HK-2 (cell line): ENCODE measurements at regions not wholly inside any gene's neighbourhood (a gene's known extent, or its start where the extent isn't known, plus 50 kb on each side); places are given as distances from the start of the nearest gene placed in this dataset.

Source experiments
- DNase-seq: peaks from one replicate; pipeline ENCODE4 v3.0.0-alpha.2; 2018; ENCODE audit not compliant: unreplicated experiment

DNA sequence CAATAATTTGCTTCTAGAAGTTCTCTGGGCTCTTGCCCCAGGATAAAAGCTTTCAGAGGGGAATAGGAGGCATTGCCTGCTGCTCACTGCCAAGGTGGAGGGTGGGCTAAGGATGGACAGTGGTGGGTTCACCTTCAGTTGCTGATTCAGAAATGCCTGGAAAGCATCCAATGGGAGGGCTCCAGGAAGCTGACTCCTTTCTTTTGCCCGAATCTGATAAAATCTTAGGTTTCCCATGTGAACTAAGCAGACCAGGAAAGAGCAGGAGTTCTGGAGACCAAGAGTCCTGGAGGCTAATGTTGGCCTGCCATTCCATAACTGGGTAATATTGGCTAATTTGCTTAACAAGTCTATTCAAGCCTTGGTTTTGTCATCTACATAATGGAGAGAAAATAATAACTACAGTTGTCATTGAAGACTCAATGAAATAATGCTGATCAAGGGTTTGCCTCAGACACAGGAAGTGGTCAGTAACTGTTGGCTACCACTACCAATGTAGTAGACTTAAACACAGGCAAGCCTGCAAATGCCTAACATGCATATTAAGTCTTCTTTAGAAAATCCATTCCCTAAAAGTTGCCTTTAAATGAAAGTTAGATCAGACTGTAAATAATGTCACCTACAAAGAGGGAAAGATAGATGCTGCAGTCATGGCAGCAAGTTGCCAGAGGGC, 528.4 kb upstream of the NBEA start:
- no peak for DNase-seq

GRCh38 chr13:34414616-34415015, 527.5 kb upstream of the NBEA start:
- no peak for DNase-seq

DNA sequence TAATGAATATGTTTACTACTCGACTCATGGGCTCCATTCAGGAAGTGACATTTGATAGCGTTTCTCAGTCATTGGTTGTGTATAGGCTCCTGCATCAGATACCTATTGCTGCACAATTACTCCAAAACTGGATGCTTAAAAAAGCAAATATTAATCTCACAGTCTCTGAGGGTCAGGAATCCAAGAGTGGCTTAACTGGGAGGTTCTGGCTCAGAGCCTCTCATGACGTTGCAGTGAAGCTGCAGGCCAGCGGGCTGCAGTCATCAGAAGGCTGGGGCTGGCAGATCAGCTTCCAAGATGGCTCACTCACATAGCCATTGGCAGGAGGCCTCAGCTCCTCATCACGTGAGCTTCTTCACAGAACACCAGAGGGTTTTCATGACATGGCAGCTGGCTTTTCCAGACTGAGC, 525.1 kb upstream of the NBEA start:
- DNase-seq = no peak

DNA sequence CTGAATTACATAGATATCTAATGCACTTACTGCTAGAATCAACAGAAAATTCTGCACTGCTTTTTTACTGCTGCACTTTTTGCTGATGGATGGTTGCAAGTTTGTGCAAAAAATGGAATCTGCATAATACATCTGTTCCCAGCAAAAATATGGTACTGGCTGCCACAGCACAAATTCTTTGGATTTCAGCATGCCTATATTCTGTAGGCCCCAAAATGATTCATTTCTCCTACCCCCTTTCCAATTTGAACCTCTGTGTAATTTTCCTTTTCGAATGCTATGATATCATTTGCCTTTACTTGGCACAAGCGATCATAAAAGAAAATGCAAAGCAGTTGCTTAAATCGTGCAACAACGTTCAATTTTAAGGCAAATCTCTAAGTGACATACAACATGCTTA, 524.2 kb upstream of the NBEA start:
- no peak for DNase-seq

DNA sequence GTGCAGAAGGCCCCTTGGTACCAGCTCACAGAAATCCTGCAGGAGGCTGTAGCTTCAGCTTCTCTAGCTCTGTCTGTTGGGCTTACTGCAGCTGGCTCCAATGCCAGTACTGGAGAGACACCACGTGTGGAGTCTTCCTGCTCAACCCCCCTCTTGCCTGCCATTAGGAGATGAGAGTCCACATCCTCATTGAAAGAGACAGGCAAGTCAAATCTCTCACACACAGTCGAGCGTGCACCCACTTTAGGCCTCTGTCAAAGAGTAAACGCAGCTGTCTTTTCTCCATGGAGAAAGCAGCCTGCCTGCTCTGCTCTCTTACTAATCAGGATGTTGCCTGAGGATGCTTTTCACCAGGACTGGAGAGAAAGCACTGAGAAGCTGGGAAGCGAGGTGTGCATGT, 523.0 kb upstream of the NBEA start:
- DNase-seq = no peak

DNA sequence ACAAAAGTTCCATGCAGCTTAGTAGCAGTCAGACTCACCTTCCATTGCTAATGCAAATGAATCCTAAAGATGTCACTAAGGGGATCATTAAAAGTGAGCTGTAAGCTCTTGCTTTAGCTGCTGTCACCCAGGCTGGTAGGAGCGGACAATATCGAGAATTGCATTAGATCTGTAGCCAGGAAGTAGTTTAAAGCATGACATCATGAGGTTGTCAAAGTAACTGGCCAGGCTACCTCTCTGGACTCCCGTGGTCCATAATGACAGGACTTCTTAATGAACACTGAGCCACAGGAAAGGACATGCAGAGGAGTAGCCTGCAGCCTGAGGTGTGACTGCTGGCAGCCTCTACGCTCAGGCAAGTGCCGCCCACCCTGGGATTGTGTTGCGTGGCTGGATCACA, 522.3 kb upstream of the NBEA start:
- no peak for DNase-seq

GRCh38 chr13:34420702-34421346, 521.2 kb upstream of the NBEA start:
- DNase-seq = no peak

DNA sequence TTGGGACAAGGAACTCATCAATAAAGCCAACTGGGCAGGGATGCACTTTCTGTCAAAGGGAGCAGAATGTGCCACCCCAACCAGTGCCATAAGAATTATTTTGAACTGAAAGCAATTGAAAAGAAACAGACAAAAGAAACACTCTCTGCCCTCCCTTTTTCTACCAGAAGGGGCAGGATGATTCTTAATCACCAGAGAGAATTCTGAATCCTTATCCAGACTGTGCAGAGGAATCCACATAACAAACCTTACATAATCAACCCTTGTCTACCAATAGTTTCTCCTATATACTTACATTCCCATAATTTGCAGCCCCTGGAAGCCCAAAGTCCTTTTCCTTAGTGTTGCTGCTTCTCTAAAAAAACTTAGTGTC, 520.7 kb upstream of the NBEA start:
- no peak for DNase-seq

GRCh38 chr13:34421858-34422475, 520.1 kb upstream of the NBEA start:
- no peak for DNase-seq

- no peak for DNase-seq
Measured at GRCh38 chr13:34422956-34423355, 519.1 kb upstream of the NBEA start.

DNA sequence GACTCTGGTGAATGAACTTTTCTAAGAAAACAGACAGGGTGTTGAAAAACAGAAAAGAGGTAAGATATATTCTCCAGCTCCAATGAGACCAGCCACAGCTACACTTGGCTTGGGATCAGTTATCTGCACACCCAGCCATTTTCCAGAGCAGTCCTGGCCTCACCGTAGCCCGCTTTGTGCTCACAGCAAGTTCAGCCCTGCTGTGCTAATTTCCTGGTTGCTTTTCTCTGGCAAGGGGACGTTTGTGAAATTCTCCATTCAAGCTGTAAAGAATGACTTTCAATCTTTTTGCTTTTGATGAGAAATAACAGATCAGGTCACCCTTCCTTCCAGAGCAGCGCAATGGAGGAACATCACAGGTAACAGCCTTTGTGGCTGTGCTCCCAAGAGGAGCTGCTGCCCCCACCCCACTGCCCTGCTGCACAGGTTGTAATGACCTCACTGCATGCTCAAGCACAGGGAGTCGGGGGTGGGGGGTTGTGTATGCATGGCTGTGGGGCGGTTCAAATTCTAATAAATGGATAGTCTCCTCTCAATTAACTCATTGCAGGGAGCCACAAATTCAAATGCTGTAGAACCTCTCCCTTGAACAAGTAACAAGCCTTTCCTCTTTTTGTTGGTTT, 516.6 kb upstream of the NBEA start:
- no peak for DNase-seq

DNA sequence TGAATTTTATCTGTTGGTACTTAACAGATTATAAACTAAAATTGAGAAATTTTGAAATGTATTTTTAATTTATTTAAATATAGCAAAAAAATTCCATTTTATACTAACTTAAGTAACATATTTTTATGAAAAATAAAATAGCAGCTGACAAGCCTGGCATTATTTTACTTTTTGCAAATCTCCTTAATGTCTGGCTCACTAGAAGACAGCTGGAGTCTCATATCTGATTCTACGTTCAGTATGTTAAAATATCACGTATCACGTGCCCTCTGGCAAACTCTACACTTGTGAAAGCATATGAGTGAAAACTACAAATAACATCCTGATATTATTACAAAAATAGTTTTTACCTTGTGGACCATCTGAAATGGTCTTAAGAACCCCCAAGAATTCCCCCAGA, 513.2 kb upstream of the NBEA start:
- DNase-seq = no peak

DNA sequence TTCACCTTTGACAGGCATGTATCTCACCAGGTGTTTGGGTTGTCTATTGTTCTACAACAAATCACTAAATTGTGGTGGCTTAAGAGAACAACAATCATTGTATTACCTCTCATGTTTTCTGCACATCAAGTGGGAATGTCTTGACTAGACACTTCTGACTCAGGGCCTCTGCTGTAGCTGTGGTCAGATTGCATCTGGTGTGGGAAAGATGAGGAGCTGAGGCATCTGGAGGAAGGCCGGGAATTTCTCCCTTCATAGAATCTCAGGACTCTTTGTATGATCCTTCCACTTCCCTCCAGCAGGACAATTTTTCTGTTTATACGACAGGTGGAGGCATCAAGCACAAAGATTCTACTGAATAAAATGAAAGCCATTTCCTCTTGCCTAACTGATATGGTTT, 511.8 kb upstream of the NBEA start:
- no peak for DNase-seq

- no peak for DNase-seq
Measured at GRCh38 chr13:34431827-34432581, 510.1 kb upstream of the NBEA start.

DNA sequence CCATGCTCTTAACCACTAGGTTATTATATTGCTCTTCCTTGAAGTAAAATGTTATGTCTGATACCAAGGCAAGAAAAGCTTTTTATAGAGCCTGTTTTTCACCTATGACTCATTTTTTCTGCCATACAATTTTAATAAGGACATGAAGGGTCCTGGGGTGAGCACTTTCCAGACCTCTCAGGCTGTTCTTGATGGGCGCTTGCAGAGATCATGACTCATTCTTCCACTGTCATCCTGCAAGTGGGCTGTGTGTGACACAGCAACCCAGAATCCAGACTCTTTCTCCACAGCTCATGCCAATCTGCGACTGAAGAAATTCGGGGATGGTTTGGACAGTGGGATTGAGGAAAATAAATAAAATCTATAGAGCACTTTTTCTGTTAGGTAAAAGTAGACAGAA, 506.7 kb upstream of the NBEA start:
- no peak for DNase-seq

DNA sequence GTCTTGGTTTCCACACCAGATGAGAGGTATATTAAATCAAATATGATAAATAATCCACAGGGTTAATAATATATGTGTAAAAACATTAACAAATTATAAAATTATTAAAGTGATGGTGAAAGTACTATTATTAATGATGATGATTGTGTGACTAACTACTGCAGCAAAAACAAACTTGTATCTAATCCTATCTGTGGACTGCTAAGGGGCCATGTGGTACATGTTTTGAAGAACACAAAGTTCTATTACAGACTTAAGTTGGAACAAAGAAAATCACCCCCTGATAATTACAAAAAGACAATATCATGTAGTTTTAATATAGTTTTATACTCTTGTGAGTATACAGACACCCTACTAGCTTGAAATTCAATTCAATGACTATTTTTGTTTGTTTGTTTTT, 504.2 kb upstream of the NBEA start:
- DNase-seq = no peak

DNA sequence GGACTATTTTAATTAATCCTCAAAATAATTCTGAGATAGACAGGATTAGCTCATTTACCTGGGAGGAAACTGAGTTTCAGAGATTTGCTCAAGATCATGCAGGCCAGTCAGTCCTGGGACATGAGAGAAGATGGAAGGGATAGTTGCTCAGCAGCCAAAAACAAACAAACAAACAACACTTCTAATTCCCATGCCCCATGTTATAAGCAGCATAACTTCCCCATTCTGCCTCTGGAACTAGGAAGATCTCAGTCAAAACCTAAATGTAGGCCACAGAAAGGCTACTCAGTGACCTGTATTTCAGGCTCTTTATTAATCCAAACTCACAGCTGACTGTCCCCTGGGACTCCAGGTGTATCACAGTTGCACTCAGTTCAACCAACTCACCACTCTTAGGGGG, 489.2 kb upstream of the NBEA start:
- no peak for DNase-seq

DNA sequence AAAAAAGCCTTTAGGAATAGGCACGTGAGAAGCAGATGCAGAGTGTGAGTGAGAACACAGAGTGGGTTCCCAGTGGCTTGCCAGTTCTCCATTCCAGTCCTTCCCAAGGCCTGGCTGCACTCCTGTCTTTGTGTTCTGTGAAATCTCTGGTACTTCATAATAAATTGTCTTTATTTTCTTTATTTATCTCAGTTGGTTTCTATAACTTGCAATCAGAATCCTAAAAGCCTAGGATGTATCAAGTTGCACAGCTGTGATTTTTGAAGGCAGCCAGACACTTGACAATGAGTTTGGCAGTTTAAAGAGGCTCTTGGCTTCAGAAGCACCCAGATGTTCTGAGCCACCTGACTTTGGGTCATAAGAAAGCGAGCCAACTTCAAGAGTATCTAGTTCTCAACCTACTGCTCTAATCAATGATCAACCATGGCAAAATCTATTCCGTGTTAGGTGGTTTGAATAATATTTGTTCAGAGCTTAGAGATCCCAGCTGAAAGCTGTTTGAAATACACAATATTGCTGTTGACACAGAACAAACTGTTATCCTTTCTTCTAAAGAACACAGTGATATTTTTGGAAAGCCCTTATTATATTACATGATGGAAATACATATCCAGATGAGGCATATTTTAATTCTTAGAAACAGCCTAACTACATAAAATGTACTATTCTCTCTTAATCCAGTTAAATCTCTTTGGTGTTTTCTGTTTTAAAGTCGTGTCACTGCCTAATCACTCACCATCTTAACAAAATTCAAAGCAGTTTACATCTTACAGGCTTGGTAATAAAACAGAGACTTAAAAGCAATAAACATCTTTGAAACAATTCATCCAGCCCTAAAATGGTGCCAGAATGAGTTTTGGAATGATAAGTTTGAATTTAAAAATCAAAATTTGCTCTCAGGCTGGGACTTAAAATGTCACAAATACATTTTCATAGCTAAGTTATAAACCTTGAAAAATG, 483.0 kb upstream of the NBEA start:
- DNase-seq = no peak

GRCh38 chr13:34459856-34460255, 482.2 kb upstream of the NBEA start:
- DNase-seq = no peak

- DNase-seq = no peak
Measured at GRCh38 chr13:34462843-34463242, 479.2 kb upstream of the NBEA start.

GRCh38 chr13:34464011-34464410, 478.1 kb upstream of the NBEA start:
- DNase-seq = no peak
